RWPE2 (cell line): ENCODE measurements at regions not wholly inside any gene's neighbourhood (a gene's known extent, or its start where the extent isn't known, plus 50 kb on each side); places are given as distances from the start of the nearest gene placed in this dataset.

Experiments used
- ATAC-seq: fragments of 200-7000 bp; cut with Tn5 transposase; 3 replicates; pipeline ENCODE4 v1.9.1; 2021; ENCODE audit warnings: low read depth
- DNase-seq: peaks from one replicate; pipeline ENCODE4 v3.0.0-alpha.2; 2020; ENCODE audit warnings: low spot score
- H3K27ac ChIP-seq: fragments of 450-650 bp; 2 replicates; pipeline ENCODE4 v1.5.1; 2017; ENCODE audit warnings: mild to moderate bottlenecking; ENCODE audit not compliant: poor library complexity, severe bottlenecking
- H3K27me3 ChIP-seq: fragments of 250-450 bp; sonication (Bioruptor Pico); 2 replicates; pipeline ENCODE4 v1.5.1; 2021; ENCODE audit warnings: mild to moderate bottlenecking, moderate library complexity; ENCODE audit not compliant: insufficient read depth, poor library complexity, severe bottlenecking
- H3K36me3 ChIP-seq: fragments of 250-450 bp; sonication (Bioruptor Pico); 2 replicates; pipeline ENCODE4 v1.5.1; 2020; ENCODE audit warnings: low read depth, mild to moderate bottlenecking, moderate library complexity
- H3K4me1 ChIP-seq: fragments of 250-450 bp; sonication (Bioruptor Pico); 2 replicates; pipeline ENCODE4 v1.5.1; 2021; ENCODE audit warnings: mild to moderate bottlenecking, moderate library complexity; ENCODE audit not compliant: insufficient read depth, poor library complexity, severe bottlenecking
- H3K4me3 ChIP-seq: fragments of 250-450 bp; sonication (Bioruptor Pico); 2 replicates; pipeline ENCODE4 v1.5.1; 2021; ENCODE audit warnings: mild to moderate bottlenecking, moderate library complexity; ENCODE audit not compliant: severe bottlenecking
- H3K9me3 ChIP-seq: fragments of 250-450 bp; sonication (Bioruptor Pico); 2 replicates; pipeline ENCODE4 v1.5.1; 2021; ENCODE audit warnings: mild to moderate bottlenecking, moderate library complexity; ENCODE audit not compliant: severe bottlenecking
- TF ChIP-seq, protein P1 (sequence below): fragments of 450-650 bp; IDR thresholded peaks from one replicate; pipeline ENCODE4 v1.5.1; 2017; ENCODE audit warnings: mild to moderate bottlenecking, moderate library complexity; ENCODE audit not compliant: poor library complexity, severe bottlenecking

- TF ChIP-seq, protein P1, sequence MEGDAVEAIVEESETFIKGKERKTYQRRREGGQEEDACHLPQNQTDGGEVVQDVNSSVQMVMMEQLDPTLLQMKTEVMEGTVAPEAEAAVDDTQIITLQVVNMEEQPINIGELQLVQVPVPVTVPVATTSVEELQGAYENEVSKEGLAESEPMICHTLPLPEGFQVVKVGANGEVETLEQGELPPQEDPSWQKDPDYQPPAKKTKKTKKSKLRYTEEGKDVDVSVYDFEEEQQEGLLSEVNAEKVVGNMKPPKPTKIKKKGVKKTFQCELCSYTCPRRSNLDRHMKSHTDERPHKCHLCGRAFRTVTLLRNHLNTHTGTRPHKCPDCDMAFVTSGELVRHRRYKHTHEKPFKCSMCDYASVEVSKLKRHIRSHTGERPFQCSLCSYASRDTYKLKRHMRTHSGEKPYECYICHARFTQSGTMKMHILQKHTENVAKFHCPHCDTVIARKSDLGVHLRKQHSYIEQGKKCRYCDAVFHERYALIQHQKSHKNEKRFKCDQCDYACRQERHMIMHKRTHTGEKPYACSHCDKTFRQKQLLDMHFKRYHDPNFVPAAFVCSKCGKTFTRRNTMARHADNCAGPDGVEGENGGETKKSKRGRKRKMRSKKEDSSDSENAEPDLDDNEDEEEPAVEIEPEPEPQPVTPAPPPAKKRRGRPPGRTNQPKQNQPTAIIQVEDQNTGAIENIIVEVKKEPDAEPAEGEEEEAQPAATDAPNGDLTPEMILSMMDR: no peak
- H3K4me3 ChIP-seq: no peak overlapping the region
- H3K27me3 ChIP-seq: no peaks in the 10 kb centered on the region
- H3K9me3 ChIP-seq: no peaks in the 10 kb centered on the region
- no peak overlapping the region for H3K27ac ChIP-seq
- no peaks in the 10 kb centered on the region for H3K4me1 ChIP-seq
- ATAC-seq: no peak
- no peaks in the 10 kb centered on the region for H3K36me3 ChIP-seq
- DNase-seq: no peak
Observed at GRCh38 chr3:168961271-168961670, 702.2 kb downstream of the MECOM start.

- TF ChIP-seq, protein P1: no peak
- Histone ChIP-seq H3K27ac (no peak overlapping the region), H3K9me3 (no peaks in the 10 kb centered on the region), H3K4me3 (no peak overlapping the region), H3K27me3 (no peaks in the 10 kb centered on the region), H3K4me1 (no peaks in the 10 kb centered on the region), H3K36me3 (no peaks in the 10 kb centered on the region)
- no peak for DNase-seq
- no peak for ATAC-seq
Observed at GRCh38 chr3:168959731-168960130, 703.8 kb downstream of the MECOM start.

DNA sequence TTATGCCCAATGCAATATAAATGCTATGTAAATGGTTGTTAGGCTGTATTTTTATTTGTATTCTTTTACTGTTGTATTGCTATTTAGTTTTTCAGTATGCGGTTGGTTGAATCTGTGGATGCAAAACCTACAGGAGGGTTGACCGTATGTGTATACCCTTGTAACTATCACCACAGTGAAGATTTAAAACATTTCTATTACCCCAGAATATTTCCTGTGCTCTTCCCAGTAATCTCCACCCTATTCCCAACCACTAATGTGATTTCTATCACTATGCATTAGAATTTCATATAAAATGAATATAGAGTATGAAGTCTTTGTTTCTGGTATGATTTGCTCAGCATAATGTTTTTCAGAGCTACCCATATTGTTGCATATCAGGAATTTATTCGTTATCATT, 705.0 kb downstream of the MECOM start:
- no peaks in the 10 kb centered on the region for H3K4me1 ChIP-seq
- no peaks in the 10 kb centered on the region for H3K9me3 ChIP-seq
- no peak overlapping the region for H3K4me3 ChIP-seq
- H3K27ac ChIP-seq: no peak overlapping the region
- TF ChIP-seq, protein P1: no peak
- DNase-seq (no peak), ATAC-seq (no peak)
- no peaks in the 10 kb centered on the region for H3K36me3 ChIP-seq
- H3K27me3 ChIP-seq: no peaks in the 10 kb centered on the region

DNA sequence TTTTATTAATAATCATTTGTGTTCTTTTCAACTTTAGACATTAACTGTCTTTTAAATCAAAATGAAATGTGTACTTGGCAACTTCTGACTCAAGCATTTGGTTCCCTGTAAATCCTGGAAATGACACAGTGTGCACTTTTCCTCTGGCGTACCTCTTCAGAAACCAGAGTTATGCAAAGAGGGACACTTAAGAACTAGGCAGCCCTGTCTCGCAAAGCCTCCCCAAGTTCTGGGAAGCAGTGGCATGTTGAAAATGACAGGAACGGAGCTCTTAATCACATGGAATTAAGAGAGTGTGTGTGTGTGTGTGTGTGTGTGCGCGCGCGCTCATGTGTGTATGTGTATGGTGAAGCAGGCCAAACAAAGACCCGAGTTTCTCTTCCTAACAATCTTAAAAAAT, 707.4 kb downstream of the MECOM start:
- ATAC-seq: no peak
- no peaks in the 10 kb centered on the region for H3K27me3 ChIP-seq

DNA sequence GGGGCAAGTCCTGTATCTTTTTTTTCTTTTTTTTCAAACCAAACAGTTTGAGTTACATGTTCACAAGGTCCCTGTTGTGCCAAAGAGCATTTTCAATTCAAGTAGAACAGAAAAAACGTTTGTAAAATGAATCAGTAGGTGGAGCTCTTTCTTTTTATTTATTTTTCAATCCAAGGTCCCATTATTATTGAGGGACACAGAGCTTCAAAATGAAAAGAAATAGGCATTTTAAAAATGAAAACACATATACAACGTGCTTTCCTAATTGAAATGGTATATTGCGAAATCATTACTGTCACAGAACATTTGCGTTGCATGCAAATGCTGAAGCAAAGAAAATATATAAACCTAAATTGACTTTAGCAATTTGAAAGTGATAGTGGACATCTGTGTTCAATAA, 711.0 kb downstream of the MECOM start:
- DNase-seq (no peak), ATAC-seq (no peak)
- no peaks in the 10 kb centered on the region for H3K36me3 ChIP-seq
- H3K4me1 ChIP-seq: peaks cover 15% of the 10 kb centered on the region
- no peak overlapping the region for H3K4me3 ChIP-seq
- peak overlapping the region; percentile 32 for H3K27ac ChIP-seq
- no peaks in the 10 kb centered on the region for H3K27me3 ChIP-seq
- H3K9me3 ChIP-seq: no peaks in the 10 kb centered on the region
- TF ChIP-seq, protein P1: peak; percentile 36

More for the DNA sequence above, 707.4 kb downstream of the MECOM start:
- DNase-seq: no peak
- no peak overlapping the region for H3K27ac ChIP-seq
- no peak overlapping the region for H3K4me3 ChIP-seq
- TF ChIP-seq, protein P1: no peak
- no peaks in the 10 kb centered on the region for H3K9me3 ChIP-seq
- no peaks in the 10 kb centered on the region for H3K36me3 ChIP-seq
- H3K4me1 ChIP-seq: peaks cover 14% of the 10 kb centered on the region
